Activated naive CD8-positive, alpha-beta T cell treated with anti-CD3 and anti-CD28 coated beads for 36 hours (primary cell): ENCODE measurements at regions not wholly inside any gene's neighbourhood (a gene's known extent, or its start where the extent isn't known, plus 50 kb on each side); places are given as distances from the start of the nearest gene placed in this dataset.

Experiments
- DNase-seq: peaks from one replicate; pipeline ENCODE4 v3.0.0; 2021
- H3K27ac Mint-ChIP-seq: one replicate; pipeline ENCODE4 v1.8.0; 2022; ENCODE audit warnings: mild to moderate bottlenecking, moderate library complexity, mixed read lengths
- H3K27me3 Mint-ChIP-seq: one replicate; pipeline ENCODE4 v1.8.0; 2022; ENCODE audit warnings: mild to moderate bottlenecking, mixed read lengths
- H3K36me3 Mint-ChIP-seq: one replicate; pipeline ENCODE4 v1.8.0; 2021; ENCODE audit warnings: mild to moderate bottlenecking, mixed read lengths
- H3K4me1 Mint-ChIP-seq: one replicate; pipeline ENCODE4 v1.8.0; 2021; ENCODE audit warnings: mixed read lengths
- H3K4me3 Mint-ChIP-seq: one replicate; pipeline ENCODE4 v1.8.0; 2022; ENCODE audit warnings: mild to moderate bottlenecking, moderate library complexity, mixed read lengths
- H3K9me3 Mint-ChIP-seq: one replicate; pipeline ENCODE4 v1.8.0; 2022; ENCODE audit warnings: mixed read lengths

- H3K4me1 Mint-ChIP-seq = no peaks in the 10 kb centered on the region
- no peak overlapping the region for H3K4me3 Mint-ChIP-seq
- H3K9me3 Mint-ChIP-seq = peaks cover 6% of the 10 kb centered on the region
- H3K27ac Mint-ChIP-seq = no peak overlapping the region
- peaks cover 4% of the 10 kb centered on the region for H3K36me3 Mint-ChIP-seq
- DNase-seq = no peak
- no peaks in the 10 kb centered on the region for H3K27me3 Mint-ChIP-seq
These were observed 58.5 kb downstream of the PSMG1 start for GRCh38 chr21:39124681-39125251.

- H3K36me3 Mint-ChIP-seq = peaks cover 4% of the 10 kb centered on the region
- H3K27me3 Mint-ChIP-seq = no peaks in the 10 kb centered on the region
- H3K27ac Mint-ChIP-seq = no peak overlapping the region
- H3K4me3 Mint-ChIP-seq = no peak overlapping the region
- peaks cover 6% of the 10 kb centered on the region for H3K9me3 Mint-ChIP-seq
- no peak for DNase-seq
- no peaks in the 10 kb centered on the region for H3K4me1 Mint-ChIP-seq
These were observed 59.9 kb downstream of the PSMG1 start for GRCh38 chr21:39123375-39123774.

GRCh38 chr21:39121600-39122355 lies 61.5 kb downstream of the PSMG1 start:
- peaks cover 6% of the 10 kb centered on the region for H3K9me3 Mint-ChIP-seq
- H3K36me3 Mint-ChIP-seq = peaks cover 4% of the 10 kb centered on the region
- H3K4me1 Mint-ChIP-seq = no peaks in the 10 kb centered on the region
- no peak overlapping the region for H3K27ac Mint-ChIP-seq
- no peak overlapping the region for H3K4me3 Mint-ChIP-seq
- no peaks in the 10 kb centered on the region for H3K27me3 Mint-ChIP-seq
- no peak for DNase-seq

GRCh38 chr21:39120876-39121599 lies 62.2 kb downstream of the PSMG1 start:
- H3K4me3 Mint-ChIP-seq = no peak overlapping the region
- H3K4me1 Mint-ChIP-seq = no peaks in the 10 kb centered on the region
- DNase-seq = no peak
- H3K36me3 Mint-ChIP-seq = peaks cover 4% of the 10 kb centered on the region
- peaks cover 6% of the 10 kb centered on the region for H3K9me3 Mint-ChIP-seq
- no peaks in the 10 kb centered on the region for H3K27me3 Mint-ChIP-seq
- no peak overlapping the region for H3K27ac Mint-ChIP-seq

GRCh38 chr21:39119891-39120290 lies 63.4 kb downstream of the PSMG1 start:
- H3K36me3 Mint-ChIP-seq = peaks cover 4% of the 10 kb centered on the region
- H3K4me1 Mint-ChIP-seq = no peaks in the 10 kb centered on the region

GRCh38 chr21:39118604-39119215 lies 64.5 kb downstream of the PSMG1 start:
- Mint-ChIP-seq H3K27me3 (no peaks in the 10 kb centered on the region), H3K4me3 (no peak overlapping the region), H3K4me1 (no peaks in the 10 kb centered on the region), H3K27ac (no peak overlapping the region), H3K9me3 (peaks cover 6% of the 10 kb centered on the region), H3K36me3 (peaks cover 4% of the 10 kb centered on the region)
- no peak for DNase-seq

More at GRCh38 chr21:39119891-39120290, 63.4 kb downstream of the PSMG1 start:
- Mint-ChIP-seq H3K27ac (no peak overlapping the region), H3K9me3 (peaks cover 6% of the 10 kb centered on the region), H3K4me3 (no peak overlapping the region), H3K27me3 (no peaks in the 10 kb centered on the region)
- DNase-seq = no peak

GRCh38 chr21:39118061-39118460 lies 65.2 kb downstream of the PSMG1 start:
- Mint-ChIP-seq H3K27me3 (no peaks in the 10 kb centered on the region), H3K9me3 (peaks cover 6% of the 10 kb centered on the region), H3K27ac (no peak overlapping the region), H3K4me1 (no peaks in the 10 kb centered on the region), H3K36me3 (peaks cover 4% of the 10 kb centered on the region), H3K4me3 (no peak overlapping the region)
- DNase-seq = no peak

- Mint-ChIP-seq H3K9me3 (peaks cover 6% of the 10 kb centered on the region), H3K4me1 (no peaks in the 10 kb centered on the region), H3K27ac (no peak overlapping the region), H3K4me3 (no peak overlapping the region), H3K27me3 (no peaks in the 10 kb centered on the region), H3K36me3 (peaks cover 4% of the 10 kb centered on the region)
- no peak for DNase-seq
These were observed 65.7 kb downstream of the PSMG1 start for GRCh38 chr21:39117440-39117970.

GRCh38 chr21:39116761-39117439 lies 66.4 kb downstream of the PSMG1 start:
- no peak overlapping the region for H3K4me3 Mint-ChIP-seq
- H3K4me1 Mint-ChIP-seq = no peaks in the 10 kb centered on the region
- peaks cover under 1% of the 10 kb centered on the region for H3K9me3 Mint-ChIP-seq
- H3K27ac Mint-ChIP-seq = no peak overlapping the region
- no peaks in the 10 kb centered on the region for H3K36me3 Mint-ChIP-seq
- no peaks in the 10 kb centered on the region for H3K27me3 Mint-ChIP-seq
- no peak for DNase-seq

- H3K27ac Mint-ChIP-seq = no peak overlapping the region
- DNase-seq = no peak
- no peak overlapping the region for H3K4me3 Mint-ChIP-seq
- no peaks in the 10 kb centered on the region for H3K4me1 Mint-ChIP-seq
- no peaks in the 10 kb centered on the region for H3K9me3 Mint-ChIP-seq
- H3K36me3 Mint-ChIP-seq = no peaks in the 10 kb centered on the region
- H3K27me3 Mint-ChIP-seq = no peaks in the 10 kb centered on the region
These were observed 67.5 kb downstream of the PSMG1 start for GRCh38 chr21:39115576-39116235.

GRCh38 chr21:39114871-39115575 lies 68.2 kb downstream of the PSMG1 start:
- Mint-ChIP-seq H3K36me3 (no peaks in the 10 kb centered on the region), H3K4me1 (no peaks in the 10 kb centered on the region)
- DNase-seq = no peak

GRCh38 chr21:39111931-39112550 lies 71.2 kb downstream of the PSMG1 start:
- no peaks in the 10 kb centered on the region for H3K9me3 Mint-ChIP-seq
- no peak overlapping the region for H3K4me3 Mint-ChIP-seq
- no peak for DNase-seq
- no peaks in the 10 kb centered on the region for H3K27me3 Mint-ChIP-seq
- H3K4me1 Mint-ChIP-seq = no peaks in the 10 kb centered on the region
- no peaks in the 10 kb centered on the region for H3K36me3 Mint-ChIP-seq
- H3K27ac Mint-ChIP-seq = no peak overlapping the region

More at GRCh38 chr21:39114871-39115575, 68.2 kb downstream of the PSMG1 start:
- no peaks in the 10 kb centered on the region for H3K9me3 Mint-ChIP-seq
- no peak overlapping the region for H3K27ac Mint-ChIP-seq
- H3K27me3 Mint-ChIP-seq = no peaks in the 10 kb centered on the region
- no peak overlapping the region for H3K4me3 Mint-ChIP-seq

GRCh38 chr21:39110431-39110830 lies 72.8 kb downstream of the PSMG1 start:
- no peak overlapping the region for H3K27ac Mint-ChIP-seq
- H3K9me3 Mint-ChIP-seq = no peaks in the 10 kb centered on the region
- no peaks in the 10 kb centered on the region for H3K4me1 Mint-ChIP-seq
- no peaks in the 10 kb centered on the region for H3K36me3 Mint-ChIP-seq
- no peak overlapping the region for H3K4me3 Mint-ChIP-seq
- DNase-seq = no peak
- no peaks in the 10 kb centered on the region for H3K27me3 Mint-ChIP-seq
